Activated naive CD4-positive, alpha-beta T cell treated with anti-CD3 and anti-CD28 coated beads for 36 hours (primary cell): ENCODE measurements at regions not wholly inside any gene's neighbourhood (a gene's known extent, or its start where the extent isn't known, plus 50 kb on each side); places are given as distances from the start of the nearest gene placed in this dataset.
"Not testable (repeated sequence)": the region's sequence is repeated elsewhere in the genome, so short reads cannot be mapped to it uniquely, and the experiment has no call there.

Experiments used
- CTCF ChIA-PET: fragments of 350-600 bp; sonication (Branson Sonifier 250); formaldehyde crosslinking; loops from one replicate; lab custom pipeline; 2021; ENCODE audit warnings: antibody characterized with exemption; lab: Charles Lee
- DNase-seq: peaks from one replicate; pipeline ENCODE4 v3.0.0-alpha.2; 2020
- H3K27ac Mint-ChIP-seq: one replicate; pipeline ENCODE4 v1.8.0; 2021; ENCODE audit warnings: mild to moderate bottlenecking, mixed read lengths
- H3K27me3 Mint-ChIP-seq: one replicate; pipeline ENCODE4 v1.8.0; 2021; ENCODE audit warnings: low read depth, mixed read lengths
- H3K36me3 Mint-ChIP-seq: one replicate; pipeline ENCODE4 v1.8.0; 2021; ENCODE audit warnings: low read depth, mixed read lengths
- H3K4me1 Mint-ChIP-seq: one replicate; pipeline ENCODE4 v1.8.0; 2021; ENCODE audit warnings: low read depth, mixed read lengths
- H3K4me3 Mint-ChIP-seq: one replicate; pipeline ENCODE4 v1.8.0; 2021; ENCODE audit warnings: mild to moderate bottlenecking, moderate library complexity, mixed read lengths
- H3K9me3 Mint-ChIP-seq: one replicate; pipeline ENCODE4 v1.8.0; 2021; ENCODE audit warnings: mixed read lengths
- intact Hi-C: fragments of 100-400 bp; cut with micrococcal nuclease; formaldehyde crosslinking; loops from one replicate; pipeline ENCODE4 v1.15.1; 2023

DNA sequence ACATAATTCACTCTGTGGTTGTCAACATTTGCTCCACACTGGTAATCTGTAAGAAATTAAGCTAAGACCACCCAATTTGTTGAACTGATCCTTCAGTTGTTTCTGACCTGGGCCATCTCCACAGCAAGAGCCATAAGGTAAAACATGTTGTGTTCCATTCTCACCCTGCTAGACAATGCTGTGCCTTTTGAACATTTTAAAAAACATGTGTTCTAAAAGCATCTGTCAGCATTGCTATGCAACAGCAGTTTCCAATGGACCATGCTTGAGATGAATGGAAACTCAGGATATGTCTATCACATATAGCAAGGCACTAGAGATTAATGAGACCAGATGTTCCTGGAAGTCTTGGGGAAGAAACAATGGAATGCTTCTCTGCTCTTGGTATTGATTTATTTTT is 455.1 kb upstream of the RGMB start:
- CTCF ChIA-PET: no interaction called here
- Mint-ChIP-seq H3K27ac (no peak overlapping the region), H3K9me3 (no peaks in the 10 kb centered on the region), H3K36me3 (no peaks in the 10 kb centered on the region), H3K4me3 (no peak overlapping the region), H3K4me1 (no peaks in the 10 kb centered on the region), H3K27me3 (no peaks in the 10 kb centered on the region)
- no peak for DNase-seq
- intact Hi-C loops: no loop called here

DNA sequence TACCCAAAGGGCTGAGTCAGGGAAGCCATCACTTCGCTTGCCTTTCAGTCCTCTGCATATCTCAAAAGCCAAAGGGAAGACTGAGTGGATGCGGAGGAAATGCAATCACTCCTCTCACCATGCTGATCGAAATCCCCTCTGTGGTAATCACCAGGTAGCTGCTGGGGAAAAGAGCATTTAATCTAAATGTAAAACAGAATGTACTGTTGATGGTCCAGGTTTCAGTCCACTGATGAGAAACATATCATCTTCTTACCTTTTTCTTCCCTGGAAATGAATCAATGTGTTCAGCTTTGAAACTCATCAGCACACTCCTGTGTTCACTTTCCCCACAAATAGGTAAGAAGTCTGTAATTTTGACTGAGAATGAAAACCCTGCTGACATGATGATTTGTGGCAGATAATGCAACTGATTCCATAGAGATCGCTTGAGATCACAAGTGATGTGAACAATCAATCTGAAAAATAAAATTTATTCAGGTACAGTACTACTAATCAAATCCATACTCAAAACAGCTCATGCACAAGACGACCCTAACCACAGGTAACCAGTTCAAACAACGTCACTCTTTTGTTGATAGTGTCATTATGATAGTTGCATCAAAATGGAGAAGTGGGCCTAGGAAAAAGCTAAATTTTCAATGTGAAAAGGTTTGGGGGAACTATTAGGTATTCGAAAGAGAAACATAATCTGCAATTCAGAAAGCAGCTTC is 454.0 kb upstream of the RGMB start:
- H3K9me3 Mint-ChIP-seq: no peaks in the 10 kb centered on the region
- CTCF ChIA-PET: interaction anchor here (0.9 kb wide), 1 partner anchor 20 kb away, joined by 3 read pairs; no protein-coding TSS in a partner anchor
- no peak overlapping the region for H3K27ac Mint-ChIP-seq
- DNase-seq: no peak
- no peaks in the 10 kb centered on the region for H3K4me1 Mint-ChIP-seq
- intact Hi-C loops: no loop called here
- H3K27me3 Mint-ChIP-seq: no peaks in the 10 kb centered on the region
- H3K36me3 Mint-ChIP-seq: no peaks in the 10 kb centered on the region
- no peak overlapping the region for H3K4me3 Mint-ChIP-seq

DNA sequence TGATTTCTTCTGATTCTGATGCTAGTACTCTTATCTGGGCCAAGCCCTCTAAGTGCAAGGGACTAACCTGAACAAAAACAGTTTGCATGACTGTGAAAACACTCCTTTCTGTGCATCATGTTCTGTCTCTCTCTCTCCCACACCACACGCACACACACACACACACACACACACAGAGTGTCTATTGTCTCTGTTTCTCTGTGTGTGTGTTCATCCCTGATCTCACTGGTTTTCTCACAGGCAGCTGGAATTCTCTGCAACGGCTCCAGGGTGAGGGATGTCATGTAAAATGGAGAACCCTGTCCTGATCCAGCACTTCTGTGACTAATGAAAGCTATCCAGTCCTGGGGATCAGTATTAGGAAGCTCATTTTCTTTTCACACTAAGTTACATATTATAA is 453.1 kb upstream of the RGMB start:
- H3K27me3 Mint-ChIP-seq: no peaks in the 10 kb centered on the region
- CTCF ChIA-PET: interaction anchor here (0.6 kb wide), 1 partner anchor 401 kb away, joined by 3 read pairs; no protein-coding TSS in a partner anchor
- H3K9me3 Mint-ChIP-seq: no peaks in the 10 kb centered on the region
- H3K4me3 Mint-ChIP-seq: no peak overlapping the region
- intact Hi-C loops: no loop called here
- H3K36me3 Mint-ChIP-seq: no peaks in the 10 kb centered on the region
- no peak overlapping the region for H3K27ac Mint-ChIP-seq
- no peaks in the 10 kb centered on the region for H3K4me1 Mint-ChIP-seq
- DNase-seq: no peak

DNA sequence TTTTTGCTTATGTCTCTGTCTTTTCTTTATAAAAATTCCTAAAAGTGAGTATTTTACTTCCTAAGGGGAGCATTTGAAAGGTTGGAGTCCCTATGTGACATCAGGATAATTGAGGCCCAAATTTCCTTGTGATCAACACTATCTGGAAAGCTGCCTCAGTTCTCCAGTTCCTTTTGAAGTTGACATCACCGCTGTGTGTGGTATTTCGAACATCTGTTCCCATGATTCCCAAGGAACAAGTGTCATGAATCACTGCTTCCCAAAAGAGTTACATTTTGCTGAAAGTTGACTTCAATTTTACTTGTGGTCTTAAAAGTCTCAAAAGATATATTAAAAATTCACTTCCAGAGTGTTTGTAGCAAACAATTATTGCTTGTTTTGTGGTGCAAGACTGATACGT is 452.1 kb upstream of the RGMB start:
- CTCF ChIA-PET: no interaction called here
- no peaks in the 10 kb centered on the region for H3K27me3 Mint-ChIP-seq
- intact Hi-C loops: no loop called here

DNA sequence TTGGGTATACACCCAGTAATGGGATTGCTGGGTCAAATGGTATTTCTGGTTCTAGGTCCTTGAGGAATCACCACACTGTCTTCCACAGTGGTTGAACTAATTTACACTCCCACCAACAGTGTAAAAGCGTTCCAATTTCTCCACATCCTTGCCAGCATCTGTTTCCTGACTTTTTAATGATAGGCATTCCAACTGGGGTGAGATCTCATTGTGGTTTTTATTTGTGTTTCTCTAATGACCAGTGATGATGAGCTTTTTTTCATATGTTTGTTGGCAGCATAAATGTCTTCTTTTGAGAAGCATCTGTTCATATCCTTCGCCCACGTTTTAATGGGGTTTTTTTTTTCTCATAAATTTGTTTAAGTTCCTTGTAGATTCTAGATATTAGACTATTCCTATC is 448.3 kb upstream of the RGMB start:
- DNase-seq, intact Hi-C loops, H3K27me3 Mint-ChIP-seq, H3K4me3 Mint-ChIP-seq, H3K4me1 Mint-ChIP-seq, CTCF ChIA-PET, H3K27ac Mint-ChIP-seq, H3K36me3 Mint-ChIP-seq, H3K9me3 Mint-ChIP-seq: not testable (repeated sequence)

More for the DNA sequence above, 452.1 kb upstream of the RGMB start:
- no peak overlapping the region for H3K27ac Mint-ChIP-seq
- H3K9me3 Mint-ChIP-seq: no peaks in the 10 kb centered on the region
- DNase-seq: no peak
- no peaks in the 10 kb centered on the region for H3K4me1 Mint-ChIP-seq
- H3K36me3 Mint-ChIP-seq: no peaks in the 10 kb centered on the region
- no peak overlapping the region for H3K4me3 Mint-ChIP-seq

DNA sequence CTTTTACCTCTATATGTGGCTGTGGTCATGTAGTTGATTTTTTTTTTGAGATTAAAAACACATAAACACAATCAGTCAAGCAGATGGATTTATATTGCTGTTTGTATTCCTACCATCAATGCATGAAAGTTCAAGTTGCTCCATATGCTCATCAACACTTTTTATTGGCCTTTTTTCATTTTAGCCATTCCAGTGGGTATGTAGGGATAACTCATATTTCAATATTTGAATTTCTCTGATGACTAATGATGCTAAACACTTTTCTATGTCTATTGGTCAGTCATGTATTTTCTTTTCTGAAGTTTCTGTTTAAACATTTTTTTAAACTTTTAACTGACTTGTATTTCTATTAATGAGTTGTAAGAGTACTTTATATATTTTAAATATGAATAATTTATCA is 445.4 kb upstream of the RGMB start:
- Mint-ChIP-seq H3K36me3 (no peaks in the 10 kb centered on the region), H3K9me3 (no peaks in the 10 kb centered on the region), H3K4me1 (no peaks in the 10 kb centered on the region), H3K27ac (no peak overlapping the region), H3K4me3 (no peak overlapping the region), H3K27me3 (no peaks in the 10 kb centered on the region)
- CTCF ChIA-PET: no interaction called here
- DNase-seq: no peak
- intact Hi-C loops: no loop called here

DNA sequence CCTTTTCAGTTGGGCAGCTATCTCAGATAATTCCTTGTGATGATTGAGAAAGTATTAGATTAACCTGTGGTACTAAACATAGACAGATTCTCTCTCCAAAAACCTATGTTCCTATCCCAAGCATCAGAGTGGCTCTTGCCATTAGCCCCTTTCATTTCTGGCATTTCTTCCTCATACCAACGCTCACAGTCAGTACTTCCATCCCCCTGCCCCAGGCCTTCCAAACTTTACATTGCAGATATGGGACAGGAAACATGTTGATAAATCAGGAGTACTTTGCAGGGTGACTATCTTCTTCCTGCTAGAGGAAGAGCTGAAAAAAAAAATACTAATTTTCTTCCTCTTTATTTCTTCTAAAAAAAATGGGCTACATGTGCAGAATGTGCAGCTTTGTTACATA is 442.6 kb upstream of the RGMB start:
- H3K27me3 Mint-ChIP-seq: no peaks in the 10 kb centered on the region
- H3K27ac Mint-ChIP-seq: no peak overlapping the region
- DNase-seq: no peak
- intact Hi-C loops: no loop called here
- H3K9me3 Mint-ChIP-seq: no peaks in the 10 kb centered on the region
- no peaks in the 10 kb centered on the region for H3K36me3 Mint-ChIP-seq
- no peak overlapping the region for H3K4me3 Mint-ChIP-seq
- CTCF ChIA-PET: no interaction called here
- no peaks in the 10 kb centered on the region for H3K4me1 Mint-ChIP-seq

DNA sequence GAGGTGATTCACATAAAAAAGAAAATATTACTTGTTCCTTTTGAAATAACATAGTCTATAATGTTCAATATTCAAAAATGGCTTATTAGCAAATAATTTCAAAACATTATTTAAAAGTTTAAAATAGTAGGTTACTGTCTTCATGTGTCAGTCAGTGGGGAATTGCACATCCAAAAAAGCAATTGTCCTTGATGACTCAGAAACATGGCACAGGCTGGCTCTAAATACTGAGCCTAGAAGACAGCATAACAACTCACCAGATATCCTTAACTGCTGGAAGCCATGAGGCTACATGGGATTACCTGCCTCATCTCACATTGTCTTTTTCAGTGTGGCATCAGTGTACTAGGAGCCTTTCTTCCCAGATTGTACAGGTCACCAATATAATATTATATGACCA is 439.5 kb upstream of the RGMB start:
- Mint-ChIP-seq H3K27ac (no peak overlapping the region), H3K4me3 (no peak overlapping the region), H3K4me1 (no peaks in the 10 kb centered on the region), H3K27me3 (no peaks in the 10 kb centered on the region), H3K36me3 (no peaks in the 10 kb centered on the region), H3K9me3 (no peaks in the 10 kb centered on the region)
- CTCF ChIA-PET: no interaction called here
- DNase-seq: no peak
- intact Hi-C loops: no loop called here

DNA sequence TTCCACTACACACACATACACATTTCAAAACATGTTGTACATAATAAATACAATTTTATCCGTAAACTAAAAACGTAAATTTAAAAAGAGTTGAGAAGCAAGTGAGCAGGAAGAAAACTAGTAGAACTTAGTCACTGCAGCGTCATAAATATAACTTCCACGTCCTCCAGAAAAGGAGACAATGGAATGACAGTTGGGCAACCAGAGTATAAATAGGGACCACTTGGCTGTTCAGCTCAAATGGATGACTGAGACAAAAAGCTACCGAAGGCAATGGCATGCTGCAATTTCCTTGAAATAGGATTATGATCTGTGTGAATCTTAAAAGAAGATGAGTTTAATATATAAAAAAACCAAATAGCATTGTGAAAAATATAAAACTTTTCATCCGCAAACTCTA is 438.5 kb upstream of the RGMB start:
- intact Hi-C loops: no loop called here
- H3K4me3 Mint-ChIP-seq: no peak overlapping the region
- DNase-seq: no peak
- H3K9me3 Mint-ChIP-seq: no peaks in the 10 kb centered on the region
- no peaks in the 10 kb centered on the region for H3K36me3 Mint-ChIP-seq
- H3K27ac Mint-ChIP-seq: no peak overlapping the region
- CTCF ChIA-PET: no interaction called here
- H3K27me3 Mint-ChIP-seq: no peaks in the 10 kb centered on the region
- H3K4me1 Mint-ChIP-seq: no peaks in the 10 kb centered on the region

DNA sequence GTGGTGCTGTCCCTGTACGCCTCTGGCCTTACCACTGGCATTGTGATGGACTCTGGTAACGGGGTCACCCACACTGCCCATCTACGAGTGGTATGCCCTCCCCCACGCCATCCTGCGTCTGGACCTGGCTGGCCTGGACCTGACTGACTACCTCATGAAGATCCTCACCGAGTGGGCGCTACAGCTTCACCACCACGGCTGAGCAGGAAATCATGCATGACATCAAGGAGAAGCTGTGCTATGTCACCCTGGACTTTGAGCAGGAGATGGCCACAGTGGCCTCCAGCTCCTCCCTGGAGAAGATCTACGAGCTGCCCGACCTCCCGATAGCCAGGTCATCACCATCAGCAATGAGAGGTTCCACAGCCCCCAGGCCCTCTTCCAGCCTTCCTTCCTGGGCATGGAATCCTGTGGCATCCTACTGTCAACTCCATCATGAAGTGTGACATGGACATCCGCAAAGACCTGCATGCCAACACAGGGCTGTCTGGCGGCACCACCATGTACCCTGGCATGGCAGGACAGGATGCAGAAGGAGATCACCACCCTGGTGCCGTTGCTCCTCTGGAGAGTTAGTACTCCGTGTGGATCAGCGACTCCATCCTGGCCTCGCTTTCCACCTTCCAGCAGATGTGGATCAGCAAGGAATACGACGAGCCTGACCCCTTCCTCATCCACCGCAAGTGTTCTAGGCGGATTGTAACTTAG is 434.2 kb upstream of the RGMB start:
- no peaks in the 10 kb centered on the region for H3K36me3 Mint-ChIP-seq

DNA sequence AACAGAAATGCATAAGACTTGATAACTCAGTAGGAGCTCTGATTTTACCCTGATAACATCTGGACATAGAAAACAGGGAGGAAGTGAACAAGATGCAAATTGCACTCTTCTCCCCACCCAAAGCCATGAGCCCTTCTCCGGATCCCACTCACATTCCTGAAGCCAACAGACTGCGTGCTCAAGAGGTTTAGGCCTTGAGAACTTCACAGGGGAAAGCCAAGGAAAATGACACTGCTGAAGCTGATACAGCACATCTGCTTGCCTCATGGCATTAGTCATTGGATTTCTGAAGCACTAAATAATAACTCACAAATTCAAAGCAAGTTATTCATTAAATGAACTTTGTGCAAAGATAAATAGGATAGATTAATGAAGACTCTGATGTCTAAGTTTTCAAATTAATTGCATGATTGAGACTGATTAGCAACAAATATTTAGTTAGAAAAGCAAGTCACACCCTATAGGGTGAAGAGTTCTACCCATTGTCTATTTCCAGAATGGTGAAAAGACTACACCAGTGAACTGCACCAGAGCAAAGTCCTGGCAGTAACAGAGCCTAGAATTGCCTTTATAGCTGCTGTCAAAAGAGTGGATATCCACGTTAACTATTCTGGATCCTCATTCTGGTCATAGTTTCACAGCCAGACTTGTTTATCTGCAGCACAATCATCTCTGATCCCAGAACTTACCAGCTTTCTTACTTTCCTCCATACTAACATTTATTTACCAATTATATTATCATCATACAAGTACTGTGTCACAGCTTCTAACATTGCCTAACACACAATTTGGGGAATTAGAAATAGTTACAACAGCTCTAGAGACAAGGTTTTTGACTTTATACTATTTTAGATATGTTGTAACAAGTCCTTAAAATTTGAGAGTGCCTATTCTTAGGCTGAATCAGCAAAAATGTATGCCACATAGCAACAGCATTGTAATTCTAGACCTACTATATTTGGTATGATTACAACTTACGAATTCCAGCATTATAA is 432.1 kb upstream of the RGMB start:
- DNase-seq: no peak
- intact Hi-C loops: no loop called here
- no peak overlapping the region for H3K4me3 Mint-ChIP-seq
- no peaks in the 10 kb centered on the region for H3K36me3 Mint-ChIP-seq
- H3K27me3 Mint-ChIP-seq: no peaks in the 10 kb centered on the region
- no peak overlapping the region for H3K27ac Mint-ChIP-seq
- no peaks in the 10 kb centered on the region for H3K9me3 Mint-ChIP-seq
- H3K4me1 Mint-ChIP-seq: no peaks in the 10 kb centered on the region
- CTCF ChIA-PET: no interaction called here

More for the DNA sequence above, 434.2 kb upstream of the RGMB start:
- CTCF ChIA-PET: interaction anchor here (0.6 to 0.7 kb wide), 2 partner anchors 73 to 914 kb away, joined by 3 read pairs; no protein-coding TSS in a partner anchor
- Mint-ChIP-seq H3K27me3 (no peaks in the 10 kb centered on the region), H3K27ac (no peak overlapping the region), H3K4me3 (no peak overlapping the region), H3K4me1 (no peaks in the 10 kb centered on the region), H3K9me3 (no peaks in the 10 kb centered on the region)
- no peak for DNase-seq
- intact Hi-C loops: no loop called here

DNA sequence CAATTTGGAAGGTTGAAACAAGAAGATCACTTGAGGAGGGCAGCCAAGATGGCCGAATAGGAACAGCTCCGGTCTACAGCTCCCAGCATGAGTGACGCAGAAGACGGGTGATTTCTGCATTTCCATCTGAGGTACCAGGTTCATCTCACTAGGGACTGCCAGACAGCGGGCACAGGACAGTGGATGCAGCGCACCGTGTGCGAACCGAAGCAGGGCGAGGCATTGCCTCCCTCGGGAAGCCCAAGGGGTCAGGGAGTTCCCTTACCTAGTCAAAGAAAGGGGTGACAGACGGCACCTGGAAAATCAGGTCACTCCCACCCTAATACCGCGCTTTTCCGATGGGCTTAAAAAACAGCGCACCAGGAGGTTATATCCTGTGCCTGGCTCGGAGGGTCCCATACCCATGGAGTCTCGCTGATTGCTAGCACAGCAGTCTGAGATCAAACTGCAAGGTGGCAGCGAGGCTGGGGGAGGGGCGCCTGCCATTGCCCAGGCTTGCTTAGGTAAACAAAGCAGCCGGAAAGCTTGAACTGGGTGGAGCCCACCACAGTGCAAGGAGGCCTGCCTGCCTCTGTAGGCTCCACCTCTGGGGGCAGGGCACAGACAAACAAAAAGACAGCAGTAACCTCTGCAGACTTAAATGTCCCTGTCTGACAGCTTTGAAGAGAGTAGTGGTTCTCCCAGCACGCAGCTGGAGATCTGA is 430.4 kb upstream of the RGMB start:
- H3K27me3 Mint-ChIP-seq, CTCF ChIA-PET, H3K4me1 Mint-ChIP-seq, DNase-seq, intact Hi-C loops, H3K9me3 Mint-ChIP-seq, H3K27ac Mint-ChIP-seq, H3K4me3 Mint-ChIP-seq, H3K36me3 Mint-ChIP-seq: not testable (repeated sequence)
